HepG2 (cell line): ENCODE measurements at regions not wholly inside any gene's neighbourhood (a gene's known extent, or its start where the extent isn't known, plus 50 kb on each side); places are given as distances from the start of the nearest gene placed in this dataset.

Experiments
- ATAC-seq: fragments of 200-7000 bp; cut with Tn5 transposase; 3 replicates; pipeline ENCODE4 v1.9.1; 2020; ENCODE audit warnings: mild to moderate bottlenecking, moderate library complexity
- BruUV-seq: library from RNA; stranded (reverse); fragments of 400-500 nt; replicated peaks from 2 replicates; lab custom pipeline; 2021; lab: Mats Ljungman, UMichigan
- CTCF ChIA-PET: fragments of 300-600 bp; formaldehyde crosslinking; extraction: SDS; loops from one replicate; lab custom pipeline; 2021; ENCODE audit warnings: low total read pairs, inconsistent platforms, low intra/inter-chr PET ratio; lab: Yijun Ruan, JAX
- POLR2A ChIA-PET: fragments of 350-600 bp; sonication (Branson Sonifier 250); formaldehyde crosslinking; loops from one replicate; lab custom pipeline; 2020; ENCODE audit warnings: antibody characterized with exemption, inconsistent platforms; lab: Yijun Ruan, JAX
- DNase-seq: peaks from one replicate; pipeline ENCODE4 v3.0.0-alpha.2; 2015; ENCODE audit warnings: low spot score
- FAIRE-seq: peaks from 3 replicates; lab custom pipeline; 2011; peaks lifted over from hg19 to GRCh38; lab: Jason Lieb, UNC
- H2AFZ ChIP-seq: one replicate; pipeline ENCODE4 v1.6.1; 2011; ENCODE audit warnings: low read length, inconsistent platforms
- H3K27ac ChIP-seq: fragments of 300-600 bp; 3 replicates; pipeline ENCODE4 v1.8.0; 2011; ENCODE audit warnings: mixed run types, mild to moderate bottlenecking, mixed read lengths, low read length, inconsistent platforms; ENCODE audit not compliant: insufficient read depth; ENCODE audit errors: extremely low read length
- H3K27me3 ChIP-seq, 2 experiments: fragments of 200-600 bp in 1 of 2; 2 replicates in 1 of 2; 3 replicates in 1 of 2; pipeline versions ENCODE4 v1.6.0 to v1.8.0; 2011; ENCODE audit warnings: low read length in 2 of 2, mild to moderate bottlenecking in 2 of 2, moderate library complexity in 2 of 2, inconsistent platforms in 1 of 2; ENCODE audit not compliant: insufficient read depth in 2 of 2, control insufficient read depth in 1 of 2
- H3K36me3 ChIP-seq, 2 experiments: fragments of 200-600 bp in 1 of 2; replicated peaks in 1 of 2; 2 replicates in 1 of 2; 3 replicates in 1 of 2; pipeline versions ENCODE4 v1.5.1 to v1.8.0; 2011; ENCODE audit warnings: low read length in 2 of 2, inconsistent platforms in 1 of 2; ENCODE audit not compliant: insufficient read depth in 2 of 2, control insufficient read depth in 1 of 2
- H3K4me1 ChIP-seq: 2 replicates; pipeline ENCODE4 v1.5.1; 2012; ENCODE audit warnings: low read length, inconsistent platforms; ENCODE audit not compliant: insufficient read depth
- H3K4me2 ChIP-seq: 2 replicates; pipeline ENCODE4 v1.6.0; 2011; ENCODE audit warnings: low read depth, low read length, inconsistent platforms
- H3K4me3 ChIP-seq, 3 experiments: fragments of 200-600 bp in 1 of 3; sonication (generic), shearing (Covaris generic) in 1 of 3; replicated peaks in 1 of 3; 2 replicates each; pipeline ENCODE4 v1.5.1; 2011 to 2016; ENCODE audit warnings: low read length in 3 of 3, inconsistent platforms in 2 of 3, low read depth in 2 of 3, mild to moderate bottlenecking in 2 of 3, control low read depth in 1 of 3, mixed read lengths in 1 of 3; ENCODE audit not compliant: insufficient read depth in 1 of 3
- H3K79me2 ChIP-seq: one replicate; pipeline ENCODE4 v1.6.1; 2011; ENCODE audit warnings: low read length, inconsistent platforms; ENCODE audit not compliant: insufficient read depth
- H3K9ac ChIP-seq: 2 replicates; pipeline ENCODE4 v1.6.0; 2011; ENCODE audit warnings: mild to moderate bottlenecking, low read depth, low read length, inconsistent platforms; ENCODE audit not compliant: insufficient read depth
- H3K9me3 ChIP-seq: 2 replicates; pipeline ENCODE4 v1.5.1; 2012; ENCODE audit warnings: mild to moderate bottlenecking, low read length
- H4K20me1 ChIP-seq: 2 replicates; pipeline ENCODE4 v1.6.0; 2011; ENCODE audit warnings: inconsistent platforms, mild to moderate bottlenecking, low read length, moderate library complexity; ENCODE audit not compliant: insufficient read depth
- ARHGAP35 ChIP-seq: sonication (generic); formaldehyde crosslinking; IDR thresholded peaks from 2 replicates; pipeline ENCODE4 v1.9.0; 2022; ENCODE audit warnings: mild to moderate bottlenecking, inconsistent platforms, moderate library complexity, missing genetic modification reagents, borderline replicate concordance
- CCDC6 ChIP-seq: sonication (generic); formaldehyde crosslinking; IDR thresholded peaks from 2 replicates; pipeline ENCODE4 v1.8.1; 2022; ENCODE audit warnings: mild to moderate bottlenecking, missing genetic modification reagents, moderate library complexity
- FOXO1 ChIP-seq: sonication (generic); formaldehyde crosslinking; IDR thresholded peaks from 2 replicates; pipeline ENCODE4 v1.4.0; 2020; ENCODE audit warnings: missing genetic modification reagents
- GABPA ChIP-seq, 2 experiments: IDR thresholded peaks; 2 replicates each; pipeline ENCODE4 v1.6.1; 2011 to 2016; ENCODE audit warnings: low read depth in 2 of 2, low read length in 1 of 2, missing biosample characterization in 1 of 2, missing genetic modification characterization in 1 of 2
- JDP2 ChIP-seq: sonication (generic); formaldehyde crosslinking; IDR thresholded peaks from 2 replicates; pipeline ENCODE4 v1.8.1; 2022; ENCODE audit warnings: missing genetic modification reagents, borderline replicate concordance
- RARA ChIP-seq: IDR thresholded peaks from 2 replicates; pipeline ENCODE4 v1.6.1; 2016; ENCODE audit warnings: missing genetic modification reagents, missing compliant biosample characterization
- ZBTB1 ChIP-seq: sonication (generic); formaldehyde crosslinking; IDR thresholded peaks from 2 replicates; pipeline ENCODE4 v1.4.0; 2020; ENCODE audit warnings: missing genetic modification reagents, borderline replicate concordance
- ZBTB21 ChIP-seq: sonication (generic); formaldehyde crosslinking; IDR thresholded peaks from 2 replicates; pipeline ENCODE4 v1.4.0; 2020; ENCODE audit warnings: missing genetic modification reagents
- ZMYM4 ChIP-seq: sonication (generic); formaldehyde crosslinking; IDR thresholded peaks from 2 replicates; pipeline ENCODE4 v1.8.1; 2023; ENCODE audit warnings: mild to moderate bottlenecking, missing genetic modification reagents
- ZNF333 ChIP-seq: sonication (generic); formaldehyde crosslinking; IDR thresholded peaks from 2 replicates; pipeline ENCODE4 v1.4.0; 2020; ENCODE audit warnings: mild to moderate bottlenecking, missing genetic modification reagents, borderline replicate concordance
- ZNF354B ChIP-seq: sonication (generic); formaldehyde crosslinking; IDR thresholded peaks from 2 replicates; pipeline ENCODE4 v1.8.0; 2022; ENCODE audit warnings: mild to moderate bottlenecking, missing genetic modification reagents
- ZNF570 ChIP-seq: sonication (generic); formaldehyde crosslinking; IDR thresholded peaks from 2 replicates; pipeline ENCODE4 v1.4.0; 2020; ENCODE audit warnings: mild to moderate bottlenecking, missing genetic modification reagents, borderline replicate concordance
- ZNF572 ChIP-seq: sonication (generic); formaldehyde crosslinking; IDR thresholded peaks from 2 replicates; pipeline ENCODE4 v1.5.1; 2020; ENCODE audit warnings: mild to moderate bottlenecking, missing genetic modification reagents
- ZNF773 ChIP-seq: sonication (generic); formaldehyde crosslinking; IDR thresholded peaks from 2 replicates; pipeline ENCODE4 v1.4.0; 2020; ENCODE audit warnings: missing genetic modification reagents, borderline replicate concordance
- WGBS: methylation state at CpG from one replicate; pipeline ENCODE4 v1.1.6; 2017; ENCODE audit warnings: low lambda C conversion rate; 5-methylcytosine and 5-hydroxymethylcytosine counted together
- in situ Hi-C: cut with HindIII; loops from 2 replicates; pipeline ENCODE4 v1.10.0; 2017; ENCODE audit warnings: low pct_unique_long_range_greater_than_20kb; ENCODE audit not compliant: extremely low pct_ligation_motif_present
- intact Hi-C: fragments of 100-400 bp; cut with micrococcal nuclease; formaldehyde crosslinking; loops from one replicate; pipeline ENCODE4 v1.10.0; 2022; ENCODE audit not compliant: unreplicated experiment
- TF ChIP-seq, protein P1 (sequence below): sonication (generic); formaldehyde crosslinking; IDR thresholded peaks from 2 replicates; pipeline ENCODE4 v1.9.0; 2021; ENCODE audit warnings: missing genetic modification reagents, mild to moderate bottlenecking, borderline replicate concordance
- TF ChIP-seq, protein P2 (sequence below): sonication (generic); formaldehyde crosslinking; IDR thresholded peaks from 2 replicates; pipeline ENCODE4 v1.4.0; 2020; ENCODE audit warnings: mild to moderate bottlenecking, missing genetic modification reagents, borderline replicate concordance
- TF ChIP-seq, protein P3 (sequence below): sonication (generic); formaldehyde crosslinking; IDR thresholded peaks from 2 replicates; pipeline ENCODE4 v1.4.0; 2020; ENCODE audit warnings: missing genetic modification reagents, mild to moderate bottlenecking, borderline replicate concordance
- TF ChIP-seq, protein P4 (sequence below): sonication (generic); formaldehyde crosslinking; conservative IDR thresholded peaks from 2 replicates; pipeline ENCODE4 v1.8.0; 2022; ENCODE audit warnings: low read depth, missing genetic modification reagents

DNA sequence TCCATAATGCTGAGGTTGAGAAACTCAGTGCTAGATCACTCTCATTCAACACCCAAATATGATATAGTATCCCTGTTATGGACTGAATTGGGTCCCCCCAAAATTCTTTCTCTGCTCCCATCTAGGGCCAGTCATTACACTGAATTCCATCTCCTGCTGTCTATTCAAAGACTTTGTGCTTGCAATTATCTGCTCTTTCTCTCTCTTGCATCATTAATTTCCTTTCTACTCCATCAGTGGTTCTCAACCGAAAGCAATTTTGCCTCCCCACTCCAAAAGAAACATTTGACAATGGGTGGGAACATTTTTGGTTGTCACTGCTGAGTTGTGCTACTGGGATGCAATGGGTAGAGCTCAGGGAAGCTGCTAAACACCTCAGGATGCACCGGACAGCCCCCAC lies 271.5 kb upstream of the CDYL start:
- Histone ChIP-seq H3K36me3 (no peaks in the 10 kb centered on the region), H3K27ac (no peak overlapping the region), H3K4me3 (no peak overlapping the region), H2AFZ (no peak overlapping the region), H3K79me2 (no peaks in the 10 kb centered on the region), H4K20me1 (no peaks in the 10 kb centered on the region), H3K27me3 (no peaks in the 10 kb centered on the region), H3K4me1 (no peaks in the 10 kb centered on the region), H3K4me2 (no peak overlapping the region), H3K9ac (no peak overlapping the region), H3K9me3 (no peaks in the 10 kb centered on the region)
- in situ Hi-C loops = no loop called here
- ChIA-PET CTCF (no interaction called here), POLR2A (no interaction called here)
- intact Hi-C loops = no loop called here
- no TSS peak for BruUV-seq
- DNase-seq (no peak), FAIRE-seq (no peak), ATAC-seq (no peak)
- 0% methylated on average over 2 of the region's 2 CpGs for WGBS
- TF ChIP-seq ZNF570 (CRISPR knock-in tag) (no peak), ZBTB21 (CRISPR knock-in tag) (no peak), ZNF572 (CRISPR knock-in tag) (no peak), GABPA (IDR thresholded peaks at IDR 0.05; ENCODE audit: low read depth, low read length) (no peak), GABPA (CRISPR knock-in tag; IDR thresholded peaks at IDR 0.05; ENCODE audit: low read depth) (no peak), ARHGAP35 (CRISPR knock-in tag) (no peak), ZNF354B (CRISPR knock-in tag) (no peak), RARA (no peak), CCDC6 (no peak), JDP2 (no peak), ZNF333 (CRISPR knock-in tag) (no peak), ZMYM4 (CRISPR knock-in tag) (no peak), FOXO1 (no peak), ZNF773 (CRISPR knock-in tag) (no peak), ZBTB1 (CRISPR knock-in tag) (no peak)
- TF ChIP-seq, protein P1, sequence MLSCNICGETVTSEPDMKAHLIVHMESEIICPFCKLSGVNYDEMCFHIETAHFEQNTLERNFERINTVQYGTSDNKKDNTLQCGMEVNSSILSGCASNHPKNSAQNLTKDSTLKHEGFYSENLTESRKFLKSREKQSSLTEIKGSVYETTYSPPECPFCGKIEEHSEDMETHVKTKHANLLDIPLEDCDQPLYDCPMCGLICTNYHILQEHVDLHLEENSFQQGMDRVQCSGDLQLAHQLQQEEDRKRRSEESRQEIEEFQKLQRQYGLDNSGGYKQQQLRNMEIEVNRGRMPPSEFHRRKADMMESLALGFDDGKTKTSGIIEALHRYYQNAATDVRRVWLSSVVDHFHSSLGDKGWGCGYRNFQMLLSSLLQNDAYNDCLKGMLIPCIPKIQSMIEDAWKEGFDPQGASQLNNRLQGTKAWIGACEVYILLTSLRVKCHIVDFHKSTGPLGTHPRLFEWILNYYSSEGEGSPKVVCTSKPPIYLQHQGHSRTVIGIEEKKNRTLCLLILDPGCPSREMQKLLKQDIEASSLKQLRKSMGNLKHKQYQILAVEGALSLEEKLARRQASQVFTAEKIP = no peak
- TF ChIP-seq, protein P2, sequence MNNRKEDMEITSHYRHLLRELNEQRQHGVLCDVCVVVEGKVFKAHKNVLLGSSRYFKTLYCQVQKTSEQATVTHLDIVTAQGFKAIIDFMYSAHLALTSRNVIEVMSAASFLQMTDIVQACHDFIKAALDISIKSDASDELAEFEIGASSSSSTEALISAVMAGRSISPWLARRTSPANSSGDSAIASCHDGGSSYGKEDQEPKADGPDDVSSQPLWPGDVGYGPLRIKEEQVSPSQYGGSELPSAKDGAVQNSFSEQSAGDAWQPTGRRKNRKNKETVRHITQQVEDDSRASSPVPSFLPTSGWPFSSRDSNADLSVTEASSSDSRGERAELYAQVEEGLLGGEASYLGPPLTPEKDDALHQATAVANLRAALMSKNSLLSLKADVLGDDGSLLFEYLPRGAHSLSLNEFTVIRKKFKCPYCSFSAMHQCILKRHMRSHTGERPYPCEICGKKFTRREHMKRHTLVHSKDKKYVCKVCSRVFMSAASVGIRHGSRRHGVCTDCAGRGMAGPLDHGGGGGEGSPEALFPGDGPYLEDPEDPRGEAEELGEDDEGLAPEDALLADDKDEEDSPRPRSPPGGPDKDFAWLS (CRISPR knock-in tag) = no peak
- TF ChIP-seq, protein P3, sequence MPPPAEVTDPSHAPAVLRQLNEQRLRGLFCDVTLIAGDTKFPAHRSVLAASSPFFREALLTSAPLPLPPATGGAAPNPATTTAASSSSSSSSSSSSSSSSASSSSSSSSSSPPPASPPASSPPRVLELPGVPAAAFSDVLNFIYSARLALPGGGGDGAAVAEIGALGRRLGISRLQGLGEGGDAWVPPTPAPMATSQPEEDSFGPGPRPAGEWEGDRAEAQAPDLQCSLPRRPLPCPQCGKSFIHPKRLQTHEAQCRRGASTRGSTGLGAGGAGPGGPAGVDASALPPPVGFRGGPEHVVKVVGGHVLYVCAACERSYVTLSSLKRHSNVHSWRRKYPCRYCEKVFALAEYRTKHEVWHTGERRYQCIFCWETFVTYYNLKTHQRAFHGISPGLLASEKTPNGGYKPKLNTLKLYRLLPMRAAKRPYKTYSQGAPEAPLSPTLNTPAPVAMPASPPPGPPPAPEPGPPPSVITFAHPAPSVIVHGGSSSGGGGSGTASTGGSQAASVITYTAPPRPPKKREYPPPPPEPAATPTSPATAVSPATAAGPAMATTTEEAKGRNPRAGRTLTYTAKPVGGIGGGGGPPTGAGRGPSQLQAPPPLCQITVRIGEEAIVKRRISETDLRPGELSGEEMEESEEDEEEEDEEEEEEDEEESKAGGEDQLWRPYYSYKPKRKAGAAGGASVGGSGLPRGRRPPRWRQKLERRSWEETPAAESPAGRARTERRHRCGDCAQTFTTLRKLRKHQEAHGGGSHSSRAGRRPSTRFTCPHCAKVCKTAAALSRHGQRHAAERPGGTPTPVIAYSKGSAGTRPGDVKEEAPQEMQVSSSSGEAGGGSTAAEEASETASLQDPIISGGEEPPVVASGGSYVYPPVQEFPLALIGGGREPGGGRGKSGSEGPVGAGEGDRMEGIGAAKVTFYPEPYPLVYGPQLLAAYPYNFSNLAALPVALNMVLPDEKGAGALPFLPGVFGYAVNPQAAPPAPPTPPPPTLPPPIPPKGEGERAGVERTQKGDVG (CRISPR knock-in tag) = no peak
- TF ChIP-seq, protein P4, sequence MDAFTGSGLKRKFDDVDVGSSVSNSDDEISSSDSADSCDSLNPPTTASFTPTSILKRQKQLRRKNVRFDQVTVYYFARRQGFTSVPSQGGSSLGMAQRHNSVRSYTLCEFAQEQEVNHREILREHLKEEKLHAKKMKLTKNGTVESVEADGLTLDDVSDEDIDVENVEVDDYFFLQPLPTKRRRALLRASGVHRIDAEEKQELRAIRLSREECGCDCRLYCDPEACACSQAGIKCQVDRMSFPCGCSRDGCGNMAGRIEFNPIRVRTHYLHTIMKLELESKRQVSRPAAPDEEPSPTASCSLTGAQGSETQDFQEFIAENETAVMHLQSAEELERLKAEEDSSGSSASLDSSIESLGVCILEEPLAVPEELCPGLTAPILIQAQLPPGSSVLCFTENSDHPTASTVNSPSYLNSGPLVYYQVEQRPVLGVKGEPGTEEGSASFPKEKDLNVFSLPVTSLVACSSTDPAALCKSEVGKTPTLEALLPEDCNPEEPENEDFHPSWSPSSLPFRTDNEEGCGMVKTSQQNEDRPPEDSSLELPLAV (CRISPR knock-in tag) = no peak
